Colonic mucosa (tissue), 4 donors: ENCODE measurements at regions not wholly inside any gene's neighbourhood (a gene's known extent, or its start where the extent isn't known, plus 50 kb on each side); places are given as distances from the start of the nearest gene placed in this dataset.
"Not testable (repeated sequence)": the region's sequence is repeated elsewhere in the genome, so short reads cannot be mapped to it uniquely, and the experiment has no call there.

Experiments
- DNase-seq: peaks from one replicate; pipeline ENCODE4 v3.0.0-alpha.2; 2020
- H3K27ac ChIP-seq: fragments of 200-600 bp; one replicate; pipeline ENCODE4 v1.8.0; 2021
- H3K27me3 ChIP-seq: fragments of 200-600 bp; one replicate; pipeline ENCODE4 v1.8.0; 2021
- H3K36me3 ChIP-seq: fragments of 200-600 bp; one replicate; pipeline ENCODE4 v1.8.0; 2021
- H3K4me1 ChIP-seq: fragments of 200-600 bp; one replicate; pipeline ENCODE4 v1.8.0; 2021; ENCODE audit warnings: mild to moderate bottlenecking
- H3K4me3 ChIP-seq: fragments of 200-600 bp; one replicate; pipeline ENCODE4 v1.8.0; 2021
- H3K9ac ChIP-seq, 2 donors: one replicate each; pipeline ENCODE4 v1.7.0; 2013; ENCODE audit warnings: control low read depth in 2 of 2, low read depth in 2 of 2, low read length in 2 of 2
- H3K9me3 ChIP-seq: fragments of 200-600 bp; one replicate; pipeline ENCODE4 v1.8.0; 2021
- intact Hi-C: fragments of 100-400 bp; cut with DNase I; formaldehyde crosslinking; loops from one replicate; pipeline ENCODE4 v1.14.1; 2022
- TF ChIP-seq, protein P1 (sequence below): fragments of 200-600 bp; IDR thresholded peaks from one replicate; pipeline ENCODE4 v1.8.0; 2022; ENCODE audit warnings: antibody characterized with exemption, mild to moderate bottlenecking
- donor health status: healthy.
- donor health status: DM: no; HTN: no; CAD: no.
- donor health status: DM: no; HTN: no; CAD: no.

DNA sequence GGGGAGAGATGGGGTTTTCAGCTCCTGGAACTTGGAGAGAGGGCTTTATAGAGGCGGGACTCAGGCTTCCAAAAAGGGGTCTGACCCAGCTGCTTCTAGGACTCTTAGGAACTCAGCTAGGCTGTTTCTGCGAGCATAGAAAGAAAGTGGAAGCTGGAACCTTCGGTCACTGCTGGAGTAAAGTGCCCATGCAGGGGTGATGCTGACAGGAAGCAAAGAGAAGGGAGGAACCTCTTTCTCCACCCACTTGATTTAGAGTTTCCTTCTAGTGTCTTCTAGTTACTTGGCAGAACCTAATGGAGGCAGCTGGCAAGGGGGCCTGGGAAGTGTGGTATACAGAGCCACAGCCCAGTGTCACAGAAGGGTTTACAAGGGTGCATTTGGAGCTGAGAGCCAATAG, 283.6 kb downstream of the QKI start:
- no peak overlapping the region for H3K4me3 ChIP-seq
- no peaks in the 10 kb centered on the region for H3K36me3 ChIP-seq
- TF ChIP-seq, protein P1, sequence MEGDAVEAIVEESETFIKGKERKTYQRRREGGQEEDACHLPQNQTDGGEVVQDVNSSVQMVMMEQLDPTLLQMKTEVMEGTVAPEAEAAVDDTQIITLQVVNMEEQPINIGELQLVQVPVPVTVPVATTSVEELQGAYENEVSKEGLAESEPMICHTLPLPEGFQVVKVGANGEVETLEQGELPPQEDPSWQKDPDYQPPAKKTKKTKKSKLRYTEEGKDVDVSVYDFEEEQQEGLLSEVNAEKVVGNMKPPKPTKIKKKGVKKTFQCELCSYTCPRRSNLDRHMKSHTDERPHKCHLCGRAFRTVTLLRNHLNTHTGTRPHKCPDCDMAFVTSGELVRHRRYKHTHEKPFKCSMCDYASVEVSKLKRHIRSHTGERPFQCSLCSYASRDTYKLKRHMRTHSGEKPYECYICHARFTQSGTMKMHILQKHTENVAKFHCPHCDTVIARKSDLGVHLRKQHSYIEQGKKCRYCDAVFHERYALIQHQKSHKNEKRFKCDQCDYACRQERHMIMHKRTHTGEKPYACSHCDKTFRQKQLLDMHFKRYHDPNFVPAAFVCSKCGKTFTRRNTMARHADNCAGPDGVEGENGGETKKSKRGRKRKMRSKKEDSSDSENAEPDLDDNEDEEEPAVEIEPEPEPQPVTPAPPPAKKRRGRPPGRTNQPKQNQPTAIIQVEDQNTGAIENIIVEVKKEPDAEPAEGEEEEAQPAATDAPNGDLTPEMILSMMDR: no peak
- no peak overlapping the region for H3K9ac ChIP-seq
- H3K4me1 ChIP-seq: no peaks in the 10 kb centered on the region
- H3K27ac ChIP-seq: no peak overlapping the region
- no peak for DNase-seq
- no peaks in the 10 kb centered on the region for H3K27me3 ChIP-seq
- no peaks in the 10 kb centered on the region for H3K9me3 ChIP-seq
- intact Hi-C loops: no loop called here

DNA sequence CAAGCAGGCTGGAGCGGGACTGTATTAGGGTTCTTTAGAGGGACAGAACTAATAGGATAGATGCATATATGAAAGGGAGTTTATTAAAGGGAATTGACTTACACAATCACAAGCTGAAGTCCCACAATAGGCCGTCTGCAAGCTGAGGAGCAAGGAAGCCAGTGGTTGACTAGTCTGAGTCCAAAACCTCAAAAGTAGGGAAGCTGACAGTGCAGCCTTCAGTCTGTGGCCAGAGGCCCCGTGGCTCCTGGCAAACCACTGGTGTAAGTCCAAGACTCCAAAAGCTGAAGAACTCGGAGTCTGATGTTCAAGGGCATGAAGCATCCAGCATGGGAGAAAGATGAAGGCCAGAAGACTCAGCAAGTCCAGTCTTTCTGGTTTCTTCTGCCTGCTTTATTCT, 281.8 kb downstream of the QKI start:
- intact Hi-C loops, H3K4me3 ChIP-seq: not testable (repeated sequence)

DNA sequence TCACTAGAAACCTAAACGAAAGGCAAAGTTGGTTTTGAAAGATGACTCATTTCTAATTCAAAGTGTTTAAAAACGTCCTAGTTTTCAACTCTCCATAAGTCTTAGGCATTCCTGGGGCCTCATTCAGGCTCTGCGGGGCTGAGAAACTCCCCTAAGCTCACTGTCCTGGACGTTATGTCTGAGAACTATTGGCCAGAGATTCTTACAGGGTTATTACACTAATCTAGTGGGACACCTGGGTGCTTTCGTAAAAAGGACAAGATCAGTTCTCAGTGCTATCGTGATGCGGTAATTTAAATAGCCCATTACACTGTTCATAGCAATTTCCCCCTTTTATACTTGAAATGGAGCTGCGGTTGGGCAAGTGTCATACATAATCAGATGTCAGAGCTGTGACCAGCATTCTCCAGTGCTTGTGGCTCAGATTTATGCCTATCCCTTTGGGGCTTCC, 280.9 kb downstream of the QKI start:
- DNase-seq: no peak
- TF ChIP-seq, protein P1: no peak
- no peaks in the 10 kb centered on the region for H3K36me3 ChIP-seq
- no peaks in the 10 kb centered on the region for H3K9me3 ChIP-seq
- intact Hi-C loops: no loop called here
- no peak overlapping the region for H3K9ac ChIP-seq
- H3K4me3 ChIP-seq: no peak overlapping the region
- H3K27ac ChIP-seq: no peak overlapping the region
- H3K27me3 ChIP-seq: no peaks in the 10 kb centered on the region
- H3K4me1 ChIP-seq: no peaks in the 10 kb centered on the region

More for the DNA sequence above, 281.8 kb downstream of the QKI start:
- not testable (repeated sequence) for DNase-seq, H3K27ac ChIP-seq, H3K4me1 ChIP-seq, H3K9me3 ChIP-seq, H3K36me3 ChIP-seq, H3K27me3 ChIP-seq, H3K9ac ChIP-seq

DNA sequence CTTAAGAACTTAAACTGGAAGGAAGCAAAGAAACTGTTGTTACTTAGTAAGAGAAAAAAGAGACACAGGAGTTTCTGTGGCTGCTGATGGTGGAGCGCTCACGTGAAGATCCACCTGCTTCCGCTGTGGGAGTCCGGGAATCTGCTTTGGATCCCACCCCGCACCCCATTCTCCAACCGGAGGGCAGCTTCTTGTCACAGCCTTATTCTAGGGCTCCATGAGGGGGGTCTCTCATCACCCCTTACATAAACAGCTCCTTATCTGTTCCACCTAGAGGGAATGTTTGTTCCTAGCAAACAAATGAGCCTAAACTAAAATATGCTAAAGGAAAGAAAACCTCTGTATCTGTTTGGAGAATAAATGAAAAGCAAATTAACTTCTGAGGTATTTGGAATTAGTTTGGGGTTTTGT, 280.5 kb downstream of the QKI start:
- intact Hi-C loops: no loop called here
- Histone ChIP-seq H3K9me3 (no peaks in the 10 kb centered on the region), H3K9ac (no peak overlapping the region), H3K36me3 (no peaks in the 10 kb centered on the region), H3K4me1 (no peaks in the 10 kb centered on the region), H3K4me3 (no peak overlapping the region), H3K27me3 (no peaks in the 10 kb centered on the region), H3K27ac (no peak overlapping the region)
- no peak for DNase-seq
- TF ChIP-seq, protein P1: no peak

DNA sequence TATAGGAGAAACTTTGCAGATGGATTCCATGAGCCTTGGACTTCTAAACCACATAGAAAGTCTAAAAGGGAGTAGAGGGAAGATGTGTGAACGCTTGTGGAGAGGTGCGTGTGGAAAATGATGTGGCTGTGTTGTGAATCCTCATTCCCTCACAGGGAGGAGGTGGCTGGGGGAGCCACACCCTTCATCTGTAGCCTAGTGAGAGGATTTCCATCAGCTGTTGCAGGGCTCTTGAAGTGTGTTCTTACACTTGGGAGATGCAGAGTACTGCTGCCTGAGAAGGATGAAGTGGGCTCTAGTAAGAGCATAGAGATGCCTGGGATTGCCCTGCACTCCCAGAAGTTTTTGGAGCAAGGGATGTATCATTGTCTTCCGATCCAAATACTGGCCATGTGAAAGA, 279.6 kb downstream of the QKI start:
- no peak overlapping the region for H3K4me3 ChIP-seq
- intact Hi-C loops: no loop called here
- H3K27ac ChIP-seq: no peak overlapping the region
- H3K9ac ChIP-seq: no peak overlapping the region
- no peaks in the 10 kb centered on the region for H3K36me3 ChIP-seq
- H3K4me1 ChIP-seq: no peaks in the 10 kb centered on the region
- DNase-seq: no peak
- no peaks in the 10 kb centered on the region for H3K9me3 ChIP-seq
- TF ChIP-seq, protein P1: no peak
- no peaks in the 10 kb centered on the region for H3K27me3 ChIP-seq

DNA sequence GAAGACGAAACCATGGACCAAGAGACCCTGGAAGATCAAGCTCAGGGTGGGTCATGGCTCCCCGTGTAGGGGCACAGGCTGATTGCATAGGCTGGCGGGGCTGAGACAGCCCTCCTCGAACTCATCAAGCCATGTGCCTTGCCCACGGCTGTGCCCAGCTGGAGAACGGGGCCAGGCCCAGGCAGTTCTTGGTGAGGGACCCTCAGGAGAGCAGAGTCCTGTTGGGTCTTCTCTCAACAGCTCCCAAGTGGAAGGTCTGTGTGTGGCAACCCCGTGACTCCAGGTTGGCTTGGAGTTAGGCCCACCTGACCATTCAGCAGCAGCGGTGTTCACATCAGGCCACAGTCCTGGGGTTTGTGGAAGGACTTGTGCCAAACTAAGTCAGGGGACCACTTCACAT, 276.5 kb downstream of the QKI start:
- H3K9ac ChIP-seq: no peak overlapping the region
- intact Hi-C loops: no loop called here
- no peaks in the 10 kb centered on the region for H3K9me3 ChIP-seq
- TF ChIP-seq, protein P1: no peak
- no peak overlapping the region for H3K4me3 ChIP-seq
- H3K4me1 ChIP-seq: no peaks in the 10 kb centered on the region
- H3K27me3 ChIP-seq: no peaks in the 10 kb centered on the region
- no peaks in the 10 kb centered on the region for H3K36me3 ChIP-seq
- no peak overlapping the region for H3K27ac ChIP-seq
- DNase-seq: no peak
